ENCODE measurements at regions not wholly inside any gene's neighbourhood (a gene's known extent, or its start where the extent isn't known, plus 50 kb on each side); places are given as distances from the start of the nearest gene placed in this dataset.

DNA sequence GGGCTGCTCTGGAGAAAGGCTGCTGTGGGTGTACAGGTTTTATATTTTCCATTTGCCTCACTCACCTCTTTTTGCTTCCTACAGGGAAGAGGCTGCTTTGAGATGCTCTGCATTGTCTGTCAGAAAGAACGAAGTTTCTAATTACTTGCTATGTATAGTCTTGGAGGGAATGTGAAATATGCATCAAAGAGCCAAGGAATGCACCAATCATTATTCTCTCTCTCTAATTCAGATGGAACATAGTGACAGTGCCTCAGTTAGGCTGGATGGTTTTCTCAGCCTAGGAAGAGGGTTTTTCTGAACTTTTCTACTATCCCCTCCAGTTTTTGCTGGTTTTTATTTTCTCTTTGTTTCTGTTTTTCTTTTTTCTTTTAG, 106.8 kb upstream of the SLC4A4 start:
- WGBS, 2 donors, result 72 to 79% methylated on average over 1 of the region's 1 CpG
- intact Hi-C loops (cut with DNase I; ENCODE audit: low total_unique reads), result no loop called here
- Histone ChIP-seq H3K27me3 (no peaks in the 10 kb centered on the region), H3K4me3 (no peak overlapping the region), H3K9me3 (no peaks in the 10 kb centered on the region), H3K36me3 (ENCODE audit: low read depth, missing control alignments) (no peaks in the 10 kb centered on the region), H3K27ac (no peak overlapping the region), H3K4me1 (no peaks in the 10 kb centered on the region)
- no peak for DNase-seq
- TF ChIP-seq, protein P1, sequence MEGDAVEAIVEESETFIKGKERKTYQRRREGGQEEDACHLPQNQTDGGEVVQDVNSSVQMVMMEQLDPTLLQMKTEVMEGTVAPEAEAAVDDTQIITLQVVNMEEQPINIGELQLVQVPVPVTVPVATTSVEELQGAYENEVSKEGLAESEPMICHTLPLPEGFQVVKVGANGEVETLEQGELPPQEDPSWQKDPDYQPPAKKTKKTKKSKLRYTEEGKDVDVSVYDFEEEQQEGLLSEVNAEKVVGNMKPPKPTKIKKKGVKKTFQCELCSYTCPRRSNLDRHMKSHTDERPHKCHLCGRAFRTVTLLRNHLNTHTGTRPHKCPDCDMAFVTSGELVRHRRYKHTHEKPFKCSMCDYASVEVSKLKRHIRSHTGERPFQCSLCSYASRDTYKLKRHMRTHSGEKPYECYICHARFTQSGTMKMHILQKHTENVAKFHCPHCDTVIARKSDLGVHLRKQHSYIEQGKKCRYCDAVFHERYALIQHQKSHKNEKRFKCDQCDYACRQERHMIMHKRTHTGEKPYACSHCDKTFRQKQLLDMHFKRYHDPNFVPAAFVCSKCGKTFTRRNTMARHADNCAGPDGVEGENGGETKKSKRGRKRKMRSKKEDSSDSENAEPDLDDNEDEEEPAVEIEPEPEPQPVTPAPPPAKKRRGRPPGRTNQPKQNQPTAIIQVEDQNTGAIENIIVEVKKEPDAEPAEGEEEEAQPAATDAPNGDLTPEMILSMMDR (IDR thresholded peaks at IDR 0.05), result no peak
- no peak for TF ChIP-seq POLR2A (IDR thresholded peaks at IDR 0.05)

- no peaks in the 10 kb centered on the region for H3K27me3 ChIP-seq
- H3K27ac ChIP-seq, result no peak overlapping the region
- WGBS, 2 donors, result 48 to 50% methylated on average over 1 of the region's 1 CpG
- H3K4me1 ChIP-seq, result no peaks in the 10 kb centered on the region
- no peaks in the 10 kb centered on the region for H3K36me3 ChIP-seq (ENCODE audit: low read depth, missing control alignments)
- TF ChIP-seq, protein P1 (IDR thresholded peaks at IDR 0.05), result no peak
- no peak for TF ChIP-seq POLR2A (IDR thresholded peaks at IDR 0.05)
- intact Hi-C loops (cut with DNase I; ENCODE audit: low total_unique reads), result no loop called here
- H3K4me3 ChIP-seq, result no peak overlapping the region
- H3K9me3 ChIP-seq, result no peaks in the 10 kb centered on the region
- DNase-seq, result no peak
Measured at GRCh38 chr4:71232846-71233245, 106.0 kb upstream of the SLC4A4 start.

DNA sequence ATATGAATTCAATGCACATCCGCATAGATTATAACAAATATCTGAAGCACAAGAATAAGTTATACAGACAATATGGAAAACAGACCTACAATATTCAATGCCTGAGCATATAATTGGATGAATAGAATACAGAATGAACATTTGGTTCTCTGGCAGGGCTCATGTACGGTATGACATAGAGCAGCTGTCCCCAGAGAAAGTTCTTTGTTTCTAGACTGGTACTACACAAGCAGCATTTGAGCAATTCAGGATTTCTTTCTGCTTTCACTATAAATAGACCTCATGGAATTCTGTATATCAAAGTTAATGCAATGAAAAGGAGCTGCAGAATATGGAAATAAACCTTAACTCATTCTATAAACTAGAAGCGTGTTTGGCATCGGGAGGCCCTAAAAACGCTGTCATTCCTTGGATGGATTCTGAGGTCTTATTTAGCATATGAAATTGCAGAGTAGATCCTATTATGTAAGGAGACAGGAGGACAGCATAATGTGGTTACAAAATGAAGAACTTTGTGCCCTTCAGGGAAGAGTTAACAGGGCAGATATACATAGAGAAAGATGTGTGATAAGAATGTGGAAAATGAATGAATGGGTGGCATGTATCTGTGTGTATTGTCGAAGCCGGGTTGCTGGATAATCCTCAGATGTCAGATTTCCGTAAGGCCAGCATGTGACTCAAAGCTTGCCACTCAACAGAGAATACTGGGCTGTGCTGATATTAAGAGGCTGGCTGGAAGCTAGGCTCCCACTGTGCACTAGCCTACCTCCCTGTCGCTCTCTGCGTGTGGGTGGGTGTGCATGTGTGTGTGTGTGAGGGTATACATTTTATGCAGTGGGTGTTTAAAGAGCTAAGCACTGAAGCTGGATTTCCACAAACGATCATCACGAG, 103.3 kb upstream of the SLC4A4 start:
- no peak for TF ChIP-seq POLR2A (IDR thresholded peaks at IDR 0.05)
- TF ChIP-seq, protein P1 (IDR thresholded peaks at IDR 0.05), result no peak
- intact Hi-C loops (cut with DNase I; ENCODE audit: low total_unique reads), result no loop called here
- no peak overlapping the region for H3K27ac ChIP-seq
- WGBS, 2 donors, result 64 to 70% methylated on average over 12 of the region's 12 CpGs
- H3K4me3 ChIP-seq, result no peak overlapping the region
- H3K27me3 ChIP-seq, result no peaks in the 10 kb centered on the region
- H3K9me3 ChIP-seq, result no peaks in the 10 kb centered on the region
- H3K4me1 ChIP-seq, result no peaks in the 10 kb centered on the region
- H3K36me3 ChIP-seq (ENCODE audit: low read depth, missing control alignments), result no peaks in the 10 kb centered on the region
- no peak for DNase-seq

DNA sequence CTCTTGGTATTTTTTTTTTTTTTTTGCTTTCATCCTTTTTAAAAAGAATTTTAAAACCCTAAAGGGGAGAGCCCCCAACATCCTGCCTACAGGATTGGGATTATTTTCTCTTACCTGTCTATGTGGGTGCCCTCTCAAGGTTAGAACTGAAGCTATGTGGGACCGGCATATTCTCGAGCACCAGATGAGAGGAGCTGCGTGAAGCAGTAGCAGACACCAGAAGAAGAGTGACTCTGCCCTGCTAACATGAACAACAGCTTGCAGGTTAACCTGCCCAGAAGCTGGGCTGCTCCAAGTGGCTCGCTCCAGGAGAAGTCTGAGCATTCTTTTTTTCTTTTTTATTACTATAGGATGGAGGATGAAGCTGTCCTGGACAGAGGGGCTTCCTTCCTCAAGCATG, 102.6 kb upstream of the SLC4A4 start:
- H3K27me3 ChIP-seq, result no peaks in the 10 kb centered on the region
- TF ChIP-seq, protein P1 (IDR thresholded peaks at IDR 0.05), result no peak
- no peak for TF ChIP-seq POLR2A (IDR thresholded peaks at IDR 0.05)
- H3K4me1 ChIP-seq, result peaks cover under 1% of the 10 kb centered on the region
- no peak overlapping the region for H3K4me3 ChIP-seq
- intact Hi-C loops (cut with DNase I; ENCODE audit: low total_unique reads), result no loop called here
- DNase-seq, result no peak
- WGBS, 2 donors, result 94 to 98% methylated on average over 4 of the region's 4 CpGs
- H3K36me3 ChIP-seq (ENCODE audit: low read depth, missing control alignments), result no peaks in the 10 kb centered on the region
- H3K9me3 ChIP-seq, result no peaks in the 10 kb centered on the region
- H3K27ac ChIP-seq, result no peak overlapping the region

DNA sequence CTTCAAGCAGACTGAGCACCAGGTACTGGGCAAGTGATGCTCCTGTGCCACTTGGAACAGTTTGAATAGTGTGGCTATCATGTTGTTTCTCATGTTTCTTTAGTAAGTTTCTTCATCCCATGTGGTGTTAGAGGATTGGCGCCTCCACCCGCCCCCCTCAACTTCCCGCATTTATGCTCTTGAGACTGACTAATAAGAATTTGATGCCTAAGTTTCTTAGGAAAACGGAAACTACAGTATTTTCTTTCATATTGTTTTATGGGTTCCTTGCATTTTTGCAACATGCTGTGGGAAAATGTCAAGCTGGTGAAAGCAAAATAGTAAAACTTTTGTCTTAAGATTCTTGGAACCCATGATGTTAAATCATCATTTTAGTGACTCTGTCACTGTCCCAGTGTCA, 101.2 kb upstream of the SLC4A4 start:
- 86 to 90% methylated on average over 4 of the region's 4 CpGs for WGBS, 2 donors
- intact Hi-C loops (cut with DNase I; ENCODE audit: low total_unique reads), result no loop called here
- Histone ChIP-seq H3K36me3 (ENCODE audit: low read depth, missing control alignments) (no peaks in the 10 kb centered on the region), H3K4me1 (peaks cover 8% of the 10 kb centered on the region), H3K27ac (no peak overlapping the region), H3K4me3 (no peak overlapping the region), H3K27me3 (no peaks in the 10 kb centered on the region), H3K9me3 (no peaks in the 10 kb centered on the region)
- DNase-seq, result no peak
- TF ChIP-seq, protein P1 (IDR thresholded peaks at IDR 0.05), result no peak
- TF ChIP-seq POLR2A (IDR thresholded peaks at IDR 0.05), result no peak
